ENCODE measurements at regions not wholly inside any gene's neighbourhood (a gene's known extent, or its start where the extent isn't known, plus 50 kb on each side); places are given as distances from the start of the nearest gene placed in this dataset.

GRCh38 chr5:7315118-7315517 is 80.8 kb upstream of the ADCY2 start:
- no peak for DNase-seq

- no peak for DNase-seq
Measured at GRCh38 chr5:7317751-7318150, 78.2 kb upstream of the ADCY2 start.

- DNase-seq = no peak
Measured at GRCh38 chr5:7320701-7321301, 75.1 kb upstream of the ADCY2 start.

GRCh38 chr5:7321724-7322123 is 74.2 kb upstream of the ADCY2 start:
- DNase-seq = no peak

- DNase-seq = no peak
Measured at GRCh38 chr5:7324919-7325318, 71.0 kb upstream of the ADCY2 start.

- no peak for DNase-seq
Measured at GRCh38 chr5:7325975-7326913, 69.7 kb upstream of the ADCY2 start.

- DNase-seq = no peak
Measured at GRCh38 chr5:7329141-7329540, 66.8 kb upstream of the ADCY2 start.

GRCh38 chr5:7329712-7330111 is 66.2 kb upstream of the ADCY2 start:
- DNase-seq = no peak

- DNase-seq = no peak
Measured at GRCh38 chr5:7330256-7330655, 65.7 kb upstream of the ADCY2 start.

- no peak for DNase-seq
Measured at GRCh38 chr5:7331131-7331530, 64.8 kb upstream of the ADCY2 start.

Measured in NCI-H69 (cell line).